RWPE1 (cell line): ENCODE measurements at regions not wholly inside any gene's neighbourhood (a gene's known extent, or its start where the extent isn't known, plus 50 kb on each side); places are given as distances from the start of the nearest gene placed in this dataset.

Source experiments
- CTCF ChIA-PET: fragments of 350-600 bp; sonication (Branson Sonifier 250); formaldehyde crosslinking; extraction: SDS; loops from one replicate; lab custom pipeline; 2021; lab: Yijun Ruan, JAX
- POLR2A ChIA-PET: fragments of 400-600 bp; formaldehyde crosslinking; extraction: SDS; loops from one replicate; lab custom pipeline; 2020; ENCODE audit warnings: antibody characterized with exemption; ENCODE audit not compliant: low non-redundant PET; lab: Yijun Ruan, JAX
- DNase-seq: peaks from one replicate; pipeline ENCODE4 v3.0.0; 2012; ENCODE audit warnings: low spot score
- H3K27ac ChIP-seq: fragments of 450-650 bp; 2 replicates; pipeline ENCODE4 v1.5.1; 2017
- TF ChIP-seq, protein P1 (sequence below): fragments of 450-650 bp; conservative IDR thresholded peaks from 2 replicates; pipeline ENCODE4 v1.5.1; 2017; ENCODE audit warnings: low read depth, mild to moderate bottlenecking

DNA sequence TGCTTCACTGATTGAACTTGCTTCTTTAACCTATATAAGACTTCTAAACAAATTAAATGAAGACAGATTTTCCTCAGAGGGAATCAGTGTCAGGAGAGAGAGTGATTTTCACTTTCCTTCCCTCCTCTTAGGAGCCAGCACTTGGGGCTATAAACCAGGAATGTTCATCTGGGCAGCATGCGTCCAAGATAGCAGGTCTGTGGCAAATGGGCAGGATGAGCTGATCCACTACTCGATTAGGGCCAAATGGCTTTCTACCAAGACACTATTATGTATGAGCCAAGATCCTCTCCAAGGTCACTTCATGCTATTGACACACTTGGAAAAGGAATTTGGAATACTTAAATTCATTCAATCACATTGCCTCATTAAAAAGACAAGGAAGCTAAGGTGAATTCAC, 203.9 kb upstream of the GRID2 start:
- DNase-seq, result no peak
- H3K27ac ChIP-seq, result no peak overlapping the region
- ChIA-PET POLR2A (no interaction called here), CTCF (no interaction called here)
- TF ChIP-seq, protein P1, sequence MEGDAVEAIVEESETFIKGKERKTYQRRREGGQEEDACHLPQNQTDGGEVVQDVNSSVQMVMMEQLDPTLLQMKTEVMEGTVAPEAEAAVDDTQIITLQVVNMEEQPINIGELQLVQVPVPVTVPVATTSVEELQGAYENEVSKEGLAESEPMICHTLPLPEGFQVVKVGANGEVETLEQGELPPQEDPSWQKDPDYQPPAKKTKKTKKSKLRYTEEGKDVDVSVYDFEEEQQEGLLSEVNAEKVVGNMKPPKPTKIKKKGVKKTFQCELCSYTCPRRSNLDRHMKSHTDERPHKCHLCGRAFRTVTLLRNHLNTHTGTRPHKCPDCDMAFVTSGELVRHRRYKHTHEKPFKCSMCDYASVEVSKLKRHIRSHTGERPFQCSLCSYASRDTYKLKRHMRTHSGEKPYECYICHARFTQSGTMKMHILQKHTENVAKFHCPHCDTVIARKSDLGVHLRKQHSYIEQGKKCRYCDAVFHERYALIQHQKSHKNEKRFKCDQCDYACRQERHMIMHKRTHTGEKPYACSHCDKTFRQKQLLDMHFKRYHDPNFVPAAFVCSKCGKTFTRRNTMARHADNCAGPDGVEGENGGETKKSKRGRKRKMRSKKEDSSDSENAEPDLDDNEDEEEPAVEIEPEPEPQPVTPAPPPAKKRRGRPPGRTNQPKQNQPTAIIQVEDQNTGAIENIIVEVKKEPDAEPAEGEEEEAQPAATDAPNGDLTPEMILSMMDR, result no peak

DNA sequence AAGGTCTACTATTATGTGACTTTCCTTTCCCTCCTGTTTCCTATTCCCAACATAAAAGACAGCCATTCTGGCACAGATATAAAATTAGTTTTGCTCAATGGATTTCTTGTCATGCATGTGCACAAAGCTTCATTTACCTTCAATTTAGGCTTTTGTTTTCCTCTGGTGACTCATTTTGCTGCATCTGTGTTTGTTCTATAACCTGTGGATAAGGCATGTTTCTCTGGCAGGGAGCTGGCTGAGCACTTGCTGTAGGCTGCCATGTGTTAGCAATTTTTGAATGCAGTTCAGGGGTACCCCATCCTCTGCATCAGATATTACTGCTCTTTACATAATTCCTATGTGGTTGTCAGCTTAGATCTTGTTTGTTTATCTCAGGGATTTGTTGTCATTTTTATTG, 202.8 kb upstream of the GRID2 start:
- TF ChIP-seq, protein P1, result no peak
- no peak for DNase-seq
- H3K27ac ChIP-seq, result no peak overlapping the region
- POLR2A ChIA-PET, result no interaction called here
- CTCF ChIA-PET, result no interaction called here

DNA sequence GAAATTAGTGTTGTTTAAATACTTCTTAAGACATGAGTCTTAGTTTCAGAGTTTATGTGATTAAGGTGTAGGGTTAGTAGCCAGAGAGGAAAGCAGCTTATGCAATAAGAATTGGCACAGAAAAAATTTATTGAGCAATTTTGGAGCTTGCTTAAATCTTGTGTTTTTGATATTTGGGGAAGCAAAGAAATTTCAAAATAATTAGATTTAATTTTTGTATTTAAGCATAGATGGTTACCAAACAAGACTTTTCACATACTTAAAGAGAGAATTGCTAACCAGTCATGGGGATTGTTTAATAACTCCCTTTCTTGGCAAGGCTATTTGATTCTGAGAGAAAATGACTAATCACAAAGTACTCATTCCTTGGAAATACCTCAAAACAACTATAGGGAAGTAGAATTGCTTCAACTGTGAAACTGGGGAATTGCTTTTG, 202.0 kb upstream of the GRID2 start:
- POLR2A ChIA-PET, result no interaction called here
- H3K27ac ChIP-seq, result no peak overlapping the region
- peak; percentile 4 for DNase-seq
- TF ChIP-seq, protein P1, result no peak
- CTCF ChIA-PET, result no interaction called here

DNA sequence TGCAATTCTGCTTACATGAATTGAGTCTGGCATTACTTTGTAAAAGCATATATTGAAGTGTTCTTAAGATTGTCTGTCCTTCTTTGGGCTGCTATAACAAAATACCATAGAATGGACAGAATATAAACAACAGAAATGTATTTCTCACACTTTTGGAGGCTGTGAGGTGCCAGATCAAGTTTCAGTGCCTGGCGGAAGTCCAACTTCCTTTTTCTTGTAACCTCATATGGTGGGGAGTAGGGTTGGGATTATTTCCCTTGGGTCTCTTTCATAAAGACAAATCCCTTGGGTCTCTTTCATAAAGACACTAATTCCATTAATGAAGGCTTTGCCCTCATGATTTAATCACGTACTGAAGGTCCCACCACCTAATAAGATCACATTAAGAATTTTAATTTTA, 199.3 kb upstream of the GRID2 start:
- ChIA-PET CTCF (no interaction called here), POLR2A (no interaction called here)
- DNase-seq, result no peak
- TF ChIP-seq, protein P1, result no peak
- no peak overlapping the region for H3K27ac ChIP-seq

DNA sequence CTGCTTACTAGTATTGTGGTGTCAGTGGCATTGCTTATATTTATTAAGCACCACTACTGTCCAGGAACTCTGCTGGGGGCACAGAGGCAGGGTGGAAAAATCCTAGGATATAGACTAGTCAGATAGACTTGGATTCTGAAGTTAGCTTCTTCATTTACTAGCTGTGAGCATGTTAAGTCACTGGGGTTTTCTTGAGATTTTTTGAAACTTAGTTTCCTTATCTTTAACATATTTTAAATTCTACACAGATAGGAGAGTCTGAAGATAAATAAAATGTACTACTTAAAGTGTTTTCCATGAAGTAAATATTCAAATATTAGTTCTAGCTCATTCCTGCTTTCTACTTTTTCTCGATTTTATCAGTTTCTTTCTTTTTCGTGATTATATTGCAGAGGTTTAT, 196.9 kb upstream of the GRID2 start:
- H3K27ac ChIP-seq, result no peak overlapping the region
- DNase-seq, result no peak
- POLR2A ChIA-PET, result no interaction called here
- TF ChIP-seq, protein P1, result no peak
- CTCF ChIA-PET, result no interaction called here

DNA sequence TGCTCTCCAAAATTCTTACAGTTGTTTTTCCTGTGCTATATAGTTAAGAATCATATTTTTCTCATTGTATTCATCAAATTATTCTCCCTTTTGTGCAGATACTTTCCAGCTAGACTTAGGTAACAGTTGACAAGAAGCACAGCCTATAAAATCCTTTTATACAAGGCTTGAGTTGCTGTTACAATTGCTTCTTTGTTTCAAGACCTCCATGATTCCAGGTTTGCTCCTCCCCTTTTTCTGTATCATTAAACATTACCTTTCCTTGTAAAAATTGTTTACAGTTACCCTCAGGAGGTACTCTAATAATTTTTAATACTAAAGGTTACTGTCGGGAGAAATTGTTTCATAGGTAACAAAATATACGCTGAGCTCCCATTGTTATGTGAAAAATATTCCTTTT, 192.3 kb upstream of the GRID2 start:
- no peak for DNase-seq
- CTCF ChIA-PET, result no interaction called here
- no peak overlapping the region for H3K27ac ChIP-seq
- POLR2A ChIA-PET, result no interaction called here
- TF ChIP-seq, protein P1, result no peak

DNA sequence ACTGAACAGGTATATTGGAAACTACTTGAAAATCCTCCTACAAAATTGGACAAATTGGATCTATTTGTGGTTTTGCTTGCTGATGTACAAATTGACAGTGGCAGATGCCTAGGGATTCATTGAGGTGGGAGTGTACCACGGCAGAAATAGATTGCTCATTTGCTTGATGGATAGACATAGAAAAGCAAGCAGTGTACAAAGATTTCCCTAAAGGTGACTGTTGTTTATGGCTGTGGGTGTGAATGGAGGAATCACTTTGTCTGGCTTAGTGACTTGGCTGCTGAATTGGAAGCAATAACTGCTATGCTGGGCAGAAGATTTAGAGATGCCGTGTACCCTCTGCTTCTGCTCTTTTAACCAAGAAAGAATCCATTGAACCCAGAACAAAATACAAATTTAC, 191.0 kb upstream of the GRID2 start:
- TF ChIP-seq, protein P1, result no peak
- ChIA-PET POLR2A (no interaction called here), CTCF (no interaction called here)
- no peak for DNase-seq
- H3K27ac ChIP-seq, result no peak overlapping the region
